ENCODE measurements at regions not wholly inside any gene's neighbourhood (a gene's known extent, or its start where the extent isn't known, plus 50 kb on each side); places are given as distances from the start of the nearest gene placed in this dataset.
"Not testable (repeated sequence)": the region's sequence is repeated elsewhere in the genome, so short reads cannot be mapped to it uniquely, and the experiment has no call there.

DNA sequence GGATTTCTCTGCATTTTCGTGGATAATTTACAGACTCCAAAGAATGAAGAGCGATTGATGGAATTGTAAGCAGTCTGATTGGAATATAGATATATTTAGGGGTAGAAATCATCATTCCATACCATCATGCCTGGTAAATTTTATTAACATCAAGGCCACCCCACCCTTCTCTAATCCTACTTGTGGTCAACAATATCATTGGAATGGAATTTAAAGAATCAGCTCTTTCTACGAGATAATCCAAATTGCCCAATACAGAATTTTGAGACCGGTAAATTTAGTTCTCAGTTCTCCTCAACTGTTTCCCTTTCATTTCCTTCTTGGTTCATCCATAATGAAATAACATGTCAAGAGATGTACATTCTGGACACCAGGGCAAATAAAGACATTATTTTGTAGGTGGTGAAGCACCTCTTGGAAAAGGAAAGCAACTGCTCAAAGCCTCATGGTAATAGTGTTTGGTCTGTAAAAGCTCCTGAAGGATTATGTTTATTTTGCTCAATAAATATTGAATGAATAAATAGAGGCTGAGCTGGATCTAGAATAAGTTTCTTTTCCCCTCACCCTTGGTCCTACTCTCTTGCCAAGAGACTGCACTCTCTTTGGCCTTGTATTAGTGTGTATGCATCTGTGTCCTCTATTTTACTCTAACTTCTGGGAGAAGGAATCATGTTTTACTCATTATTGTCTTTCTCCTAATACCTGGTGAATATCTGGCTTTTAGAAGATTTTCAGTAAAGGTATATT is 133.7 kb upstream of the BCL6 start:
- no peak for DNase-seq (ENCODE audit: low read depth, low spot score)
- in situ Hi-C loops (cut with HindIII; ENCODE audit: low pct_unique_long_range_greater_than_20kb, low sequenced_read_pairs): no loop called here

DNA sequence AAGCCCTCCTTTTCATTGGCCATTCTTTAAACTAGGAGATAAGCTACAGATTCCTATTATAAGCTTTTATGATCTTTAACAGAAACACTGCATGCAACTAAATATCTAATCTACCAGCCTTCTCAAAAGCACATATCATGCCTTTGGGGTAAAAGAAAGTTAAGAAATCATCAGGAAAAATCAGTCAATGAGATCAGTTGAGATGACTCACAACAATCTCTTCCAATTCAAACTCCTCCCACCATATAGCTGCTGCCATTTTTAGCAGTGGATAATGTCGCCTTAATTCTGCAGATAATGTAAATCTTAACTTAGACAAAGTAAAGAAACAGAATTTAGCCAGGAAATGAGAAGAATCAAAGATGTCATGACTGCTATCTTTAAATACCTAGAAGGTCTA is 135.2 kb upstream of the BCL6 start:
- in situ Hi-C loops (cut with HindIII; ENCODE audit: low pct_unique_long_range_greater_than_20kb, low sequenced_read_pairs): no loop called here

DNA sequence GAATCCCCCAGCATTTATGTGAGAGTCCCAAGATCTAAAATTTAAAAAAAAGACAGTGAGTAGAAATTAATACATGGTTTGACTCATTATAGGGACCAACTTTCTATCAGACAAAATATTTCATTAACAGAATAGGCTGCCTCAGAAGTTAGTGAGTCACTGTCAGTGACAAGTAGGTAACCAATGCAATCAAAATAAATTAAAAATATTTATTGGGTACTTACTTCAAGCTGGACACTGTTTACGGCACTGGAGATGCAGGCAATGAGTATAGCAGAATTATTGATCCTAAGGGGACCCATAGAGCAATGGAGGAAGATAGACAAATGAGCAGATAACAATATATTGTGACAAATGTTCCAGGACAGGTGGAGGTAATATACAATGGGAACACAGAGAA is 135.6 kb upstream of the BCL6 start:
- in situ Hi-C loops (cut with HindIII; ENCODE audit: low pct_unique_long_range_greater_than_20kb, low sequenced_read_pairs): no loop called here
- DNase-seq (ENCODE audit: low read depth, low spot score): no peak

More for the DNA sequence above, 135.2 kb upstream of the BCL6 start:
- DNase-seq (ENCODE audit: low read depth, low spot score): no peak

DNA sequence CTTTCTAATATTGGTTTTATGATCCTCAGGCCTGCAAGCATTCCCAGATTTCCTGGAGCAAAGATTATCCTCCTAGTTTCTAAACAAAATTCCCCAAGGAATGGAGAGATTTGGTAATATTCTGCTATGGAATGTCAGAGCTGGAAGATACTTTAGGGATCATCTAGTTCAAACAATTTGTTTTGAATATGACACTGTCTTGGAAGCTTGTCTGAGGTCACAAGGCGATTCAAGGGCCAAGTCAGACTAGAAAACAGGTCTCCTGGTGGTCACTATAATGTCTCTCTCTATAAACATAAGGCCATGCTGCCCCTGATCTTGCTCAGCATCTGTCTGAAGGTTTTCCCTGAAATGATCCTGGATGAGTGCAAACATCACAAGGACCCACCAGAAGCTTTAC is 143.4 kb upstream of the BCL6 start:
- in situ Hi-C loops (cut with HindIII; ENCODE audit: low pct_unique_long_range_greater_than_20kb, low sequenced_read_pairs): no loop called here
- DNase-seq (ENCODE audit: low read depth, low spot score): no peak

DNA sequence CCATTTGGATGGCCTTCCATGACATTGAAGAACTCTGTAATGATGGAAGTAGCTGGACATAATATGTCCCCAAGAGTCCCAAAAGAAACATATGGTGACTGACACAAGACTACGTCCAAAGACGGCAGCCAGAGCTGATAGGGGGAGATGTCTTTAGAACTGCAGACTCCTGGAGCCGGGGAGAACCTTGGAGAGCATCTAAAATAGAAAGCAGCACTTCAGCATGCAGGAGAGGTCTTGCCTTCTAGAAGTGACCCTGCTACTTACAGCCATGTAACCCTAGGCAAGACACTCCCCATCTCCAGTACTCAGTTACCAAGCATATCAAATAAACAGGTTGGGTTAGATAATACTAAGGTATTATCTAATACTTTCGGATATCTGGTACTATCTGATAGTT is 143.8 kb upstream of the BCL6 start:
- in situ Hi-C loops (cut with HindIII; ENCODE audit: low pct_unique_long_range_greater_than_20kb, low sequenced_read_pairs): no loop called here
- DNase-seq (ENCODE audit: low read depth, low spot score): no peak

DNA sequence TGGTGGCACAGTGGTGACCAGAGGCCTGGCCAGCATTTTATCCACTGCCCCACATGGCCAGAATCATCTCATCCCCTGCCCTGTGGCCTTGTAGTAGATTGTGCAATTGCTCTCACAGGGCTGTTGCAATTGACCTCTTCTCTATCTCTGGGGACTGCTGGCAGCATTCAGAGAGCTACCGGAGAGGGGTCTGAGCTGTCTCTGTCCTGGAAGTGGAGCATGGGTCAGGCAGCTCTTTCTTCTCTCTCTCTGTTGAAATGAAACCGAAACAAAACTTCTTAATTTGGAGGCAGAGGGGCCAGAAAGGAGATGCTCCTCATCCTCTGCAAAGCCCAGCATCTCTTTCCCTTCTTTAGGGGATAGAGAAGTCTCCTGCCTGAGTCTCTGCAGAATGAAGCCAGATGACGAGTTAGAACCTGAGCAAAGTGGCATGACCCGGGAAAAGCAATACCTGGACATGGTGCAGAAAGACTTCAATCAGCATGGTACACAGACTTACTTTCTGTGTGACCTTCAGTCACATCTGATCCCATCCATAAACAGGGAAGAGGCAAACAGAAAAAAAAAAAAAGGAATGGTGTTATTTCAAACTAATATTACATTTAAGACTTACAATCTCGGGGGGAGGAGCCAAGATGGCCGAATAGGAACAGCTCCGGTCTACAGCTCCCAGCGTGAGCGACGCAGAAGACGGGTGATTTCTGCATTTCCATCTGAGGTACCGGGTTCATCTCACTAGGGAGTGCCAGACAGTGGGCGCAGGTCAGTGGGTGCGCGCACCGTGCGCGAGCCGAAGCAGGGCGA is 144.5 kb upstream of the BCL6 start:
- in situ Hi-C loops (cut with HindIII; ENCODE audit: low pct_unique_long_range_greater_than_20kb, low sequenced_read_pairs): no loop called here
- no peak for DNase-seq (ENCODE audit: low read depth, low spot score)

DNA sequence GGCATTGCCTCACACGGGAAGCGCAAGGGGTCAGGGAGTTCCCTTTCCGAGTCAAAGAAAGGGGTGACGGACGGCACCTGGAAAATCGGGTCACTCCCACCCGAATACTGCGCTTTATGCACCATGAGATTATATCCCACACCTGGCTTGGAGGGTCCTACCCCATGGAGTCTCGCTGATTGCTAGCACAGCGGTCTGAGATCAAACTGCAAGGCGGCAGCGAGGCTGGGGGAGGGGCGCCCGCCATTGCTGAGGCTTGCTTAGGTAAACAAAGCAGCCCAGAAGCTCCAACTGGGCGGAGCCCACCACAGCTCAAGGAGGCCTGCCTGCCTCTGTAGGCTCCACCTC is 145.1 kb upstream of the BCL6 start:
- in situ Hi-C loops (cut with HindIII; ENCODE audit: low pct_unique_long_range_greater_than_20kb, low sequenced_read_pairs); DNase-seq (ENCODE audit: low read depth, low spot score): not testable (repeated sequence)

DNA sequence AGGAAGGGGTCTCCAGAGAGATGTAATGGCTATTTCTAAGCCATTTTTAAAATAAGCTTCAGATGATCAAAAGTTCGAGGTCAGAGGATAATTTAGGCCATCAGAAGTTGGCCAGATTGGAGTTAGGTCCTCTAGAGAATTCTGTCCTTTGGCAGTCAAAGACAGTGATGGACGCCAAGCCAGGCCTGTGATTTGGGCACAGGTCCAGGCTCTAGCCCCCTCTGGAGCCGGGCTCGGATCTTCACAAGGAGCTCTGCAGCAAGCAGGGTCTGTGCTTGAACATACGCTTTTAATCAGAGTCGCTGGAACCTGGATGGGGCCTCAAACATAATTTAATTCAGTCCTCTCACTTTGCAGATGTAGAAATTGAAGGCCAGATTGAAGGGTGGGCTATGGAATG is 151.4 kb upstream of the BCL6 start:
- no peak for DNase-seq (ENCODE audit: low read depth, low spot score)
- in situ Hi-C loops (cut with HindIII; ENCODE audit: low pct_unique_long_range_greater_than_20kb, low sequenced_read_pairs): no loop called here

DNA sequence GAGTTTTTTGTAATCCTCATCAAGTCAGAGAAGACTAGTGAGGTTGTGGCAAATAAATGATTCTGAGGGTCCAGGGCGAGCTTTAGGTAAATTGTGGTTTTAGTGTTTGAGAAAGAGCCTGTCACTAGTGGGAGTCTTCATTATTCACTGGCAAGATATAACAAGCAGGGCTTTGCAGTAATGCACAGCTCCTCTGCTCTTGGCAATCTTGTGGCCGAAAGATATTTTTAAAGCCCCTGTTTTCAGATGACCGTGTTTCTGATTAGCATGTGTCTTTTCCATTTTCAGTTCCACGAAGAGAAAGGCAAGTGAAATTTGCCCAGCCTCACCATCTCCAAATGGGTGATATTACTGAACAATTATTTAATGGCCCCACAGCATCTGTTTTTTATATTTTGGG is 154.0 kb upstream of the BCL6 start:
- in situ Hi-C loops (cut with HindIII; ENCODE audit: low pct_unique_long_range_greater_than_20kb, low sequenced_read_pairs): no loop called here
- DNase-seq (ENCODE audit: low read depth, low spot score): no peak

DNA sequence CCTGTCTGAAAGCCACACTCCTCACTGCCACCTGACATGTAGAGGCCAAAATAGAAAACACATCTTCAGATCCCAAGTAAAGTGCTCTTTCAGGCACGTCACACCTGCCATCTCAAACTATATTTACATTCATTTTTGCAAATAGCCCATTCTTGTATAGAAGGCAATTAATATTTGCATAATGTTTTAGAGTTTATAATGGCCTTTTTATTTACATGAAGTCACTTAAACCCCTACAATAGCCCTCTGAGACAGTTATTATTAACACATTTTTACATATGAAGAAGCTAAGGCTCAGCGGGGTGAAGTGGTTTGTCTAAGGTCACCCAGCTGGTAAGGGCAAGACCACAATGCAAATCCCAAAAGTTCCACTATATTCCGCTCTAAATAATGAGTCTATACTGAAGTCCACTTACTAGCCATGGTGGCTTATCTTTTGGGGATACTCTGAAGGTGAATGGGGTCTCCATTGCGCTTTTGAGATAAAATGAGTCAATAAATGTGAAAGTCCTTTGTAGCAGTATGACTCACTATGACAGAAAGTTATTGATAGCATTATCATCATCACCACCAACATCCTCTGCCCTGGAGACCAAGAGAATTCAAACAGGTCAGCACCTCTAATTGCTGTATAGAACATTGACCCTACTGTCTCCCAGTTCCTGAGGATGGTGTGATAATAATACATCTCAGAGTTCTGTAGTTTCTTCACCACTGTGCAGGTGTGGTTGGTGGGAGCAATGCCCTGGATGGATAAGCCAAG is 155.9 kb upstream of the BCL6 start:
- in situ Hi-C loops (cut with HindIII; ENCODE audit: low pct_unique_long_range_greater_than_20kb, low sequenced_read_pairs): no loop called here
- no peak for DNase-seq (ENCODE audit: low read depth, low spot score)

DNA sequence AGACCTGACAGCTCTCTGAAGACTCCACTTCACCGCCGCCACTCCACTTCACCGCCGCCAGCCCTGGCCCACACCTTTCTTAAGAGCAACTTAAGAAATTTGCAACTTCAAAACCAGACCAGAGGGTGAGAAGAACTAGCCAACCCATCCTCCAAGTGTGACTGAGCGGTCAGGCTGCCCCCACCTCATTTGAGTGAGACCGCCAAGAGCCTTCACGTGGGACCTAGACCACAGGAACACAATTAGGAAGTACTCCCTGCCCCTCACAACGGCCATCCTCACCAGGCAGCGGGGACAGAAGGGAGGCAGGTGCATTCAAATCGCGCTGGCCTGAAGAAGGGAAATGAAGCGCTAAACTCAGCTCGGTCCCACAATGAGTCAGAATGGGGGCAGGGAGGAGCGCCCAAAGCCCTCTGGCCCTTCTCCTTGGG is 156.8 kb upstream of the BCL6 start:
- DNase-seq (ENCODE audit: low read depth, low spot score): no peak
- in situ Hi-C loops (cut with HindIII; ENCODE audit: low pct_unique_long_range_greater_than_20kb, low sequenced_read_pairs): no loop called here

DNA sequence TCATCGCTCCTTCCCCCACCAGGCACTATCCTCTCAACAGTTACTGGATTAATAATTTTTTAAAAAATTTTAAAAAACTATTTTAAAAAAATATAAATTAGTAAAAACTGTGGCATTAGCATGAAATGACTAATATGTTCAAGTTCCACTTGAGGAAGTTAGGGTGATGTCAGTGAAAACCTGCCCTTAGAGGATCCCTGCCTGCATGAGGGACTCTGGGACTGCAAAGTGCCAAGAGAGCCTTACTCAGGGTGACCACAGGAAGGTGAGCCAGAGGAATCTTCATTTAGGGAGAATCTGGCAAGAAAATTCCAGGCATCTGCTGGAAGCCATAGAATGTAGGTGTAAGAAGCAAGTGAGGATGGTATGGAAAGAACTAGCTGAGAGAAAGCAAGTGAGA is 157.7 kb upstream of the BCL6 start:
- in situ Hi-C loops (cut with HindIII; ENCODE audit: low pct_unique_long_range_greater_than_20kb, low sequenced_read_pairs): no loop called here
- DNase-seq (ENCODE audit: low read depth, low spot score): no peak

DNA sequence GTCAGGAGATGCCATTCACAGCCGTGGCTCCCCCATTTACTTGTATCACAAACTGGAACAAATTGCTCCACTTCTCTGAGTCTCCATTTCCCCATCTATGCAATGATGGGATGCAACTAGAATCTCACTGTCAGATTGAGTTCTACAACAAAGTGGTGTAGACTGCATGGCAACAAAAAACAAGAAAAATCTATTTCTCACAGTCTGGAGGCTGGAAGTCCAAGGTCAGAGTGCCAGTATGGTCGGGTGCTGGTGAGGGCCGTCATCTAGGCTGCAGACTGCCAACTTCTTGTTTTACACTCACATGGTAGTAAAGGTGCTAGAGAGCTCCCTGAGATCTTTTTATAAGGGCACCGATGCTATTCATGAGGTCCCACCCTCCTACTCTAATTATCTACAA is 158.4 kb upstream of the BCL6 start:
- DNase-seq (ENCODE audit: low read depth, low spot score): no peak
- in situ Hi-C loops (cut with HindIII; ENCODE audit: low pct_unique_long_range_greater_than_20kb, low sequenced_read_pairs): no loop called here

DNA sequence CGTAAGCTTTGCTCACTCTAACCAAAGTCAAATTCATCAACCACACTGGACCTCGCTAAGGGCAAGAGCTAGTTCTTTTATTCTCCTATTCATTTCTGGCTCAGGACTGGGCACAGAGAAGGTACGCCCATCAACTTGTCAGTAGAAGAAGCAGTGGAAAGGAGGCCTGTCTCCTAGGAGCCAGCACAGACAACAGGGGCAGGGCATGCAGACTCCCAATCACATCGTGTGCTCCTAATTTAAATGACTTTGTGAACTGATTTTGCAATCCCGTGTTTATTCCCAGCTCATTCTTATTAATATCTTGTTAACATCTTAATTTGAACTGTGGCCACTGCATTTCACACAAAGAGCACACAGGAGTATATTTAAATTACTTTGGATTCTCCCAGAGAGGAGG is 161.1 kb upstream of the BCL6 start:
- no peak for DNase-seq (ENCODE audit: low read depth, low spot score)
- in situ Hi-C loops (cut with HindIII; ENCODE audit: low pct_unique_long_range_greater_than_20kb, low sequenced_read_pairs): no loop called here

DNA sequence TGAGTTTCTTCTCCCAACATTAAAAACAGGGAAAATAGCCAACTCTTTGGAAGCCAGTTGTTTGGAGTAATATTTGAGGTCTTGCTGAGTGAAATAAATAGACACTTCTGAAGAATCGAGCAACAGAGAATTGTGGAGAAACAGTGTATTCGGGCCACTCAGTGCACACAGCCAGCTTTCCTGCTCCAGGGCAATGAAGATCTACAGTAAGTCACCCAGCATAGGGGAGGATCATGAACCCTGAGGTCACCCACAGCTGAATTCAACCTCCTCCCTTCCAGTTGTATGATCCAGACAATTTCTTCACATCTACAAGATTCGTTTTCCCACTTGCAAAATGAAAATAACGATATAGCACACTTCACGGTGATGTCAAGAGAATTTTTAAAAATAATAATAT is 161.7 kb upstream of the BCL6 start:
- no peak for DNase-seq (ENCODE audit: low read depth, low spot score)
- in situ Hi-C loops (cut with HindIII; ENCODE audit: low pct_unique_long_range_greater_than_20kb, low sequenced_read_pairs): no loop called here

DNA sequence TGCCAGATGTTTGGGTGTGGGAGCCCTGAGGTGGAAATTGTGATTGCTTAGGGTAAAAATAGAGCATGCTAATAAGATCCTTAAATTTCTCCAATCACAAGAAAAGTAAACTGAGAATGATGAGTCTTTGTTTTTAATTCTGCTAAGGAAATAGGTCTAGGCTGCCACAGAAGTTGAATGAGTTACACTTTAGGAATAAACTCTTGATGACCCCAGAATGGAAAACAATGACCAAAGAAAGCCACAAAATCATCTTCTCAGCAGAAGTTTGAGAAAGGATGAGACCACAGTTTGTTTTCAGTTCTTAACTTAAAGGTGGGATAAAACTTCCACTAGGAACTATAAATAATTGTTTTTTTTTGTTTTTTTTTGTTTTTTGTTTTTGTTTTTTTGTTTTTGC is 164.6 kb upstream of the BCL6 start:
- DNase-seq (ENCODE audit: low read depth, low spot score): no peak
- in situ Hi-C loops (cut with HindIII; ENCODE audit: low pct_unique_long_range_greater_than_20kb, low sequenced_read_pairs): no loop called here

DNA sequence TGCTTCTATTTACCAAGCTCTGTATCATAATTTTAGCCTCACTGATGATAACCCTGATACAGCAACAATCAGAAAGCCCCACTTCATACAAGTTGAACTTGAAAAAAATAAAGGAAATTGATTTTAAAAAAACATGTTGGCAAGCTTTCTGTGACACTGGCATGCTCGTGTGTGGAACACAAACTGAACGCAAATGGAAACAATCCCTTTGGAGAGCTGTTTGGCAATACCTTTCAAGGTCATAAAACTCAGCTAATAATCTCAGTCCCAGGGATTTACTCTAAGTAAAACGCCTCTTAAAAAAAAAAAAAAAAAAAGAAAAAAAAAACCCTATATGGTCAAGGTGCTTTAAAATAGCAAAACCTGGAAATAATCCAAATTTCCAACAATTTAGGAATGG is 166.7 kb upstream of the BCL6 start:
- in situ Hi-C loops (cut with HindIII; ENCODE audit: low pct_unique_long_range_greater_than_20kb, low sequenced_read_pairs): no loop called here
- DNase-seq (ENCODE audit: low read depth, low spot score): no peak

DNA sequence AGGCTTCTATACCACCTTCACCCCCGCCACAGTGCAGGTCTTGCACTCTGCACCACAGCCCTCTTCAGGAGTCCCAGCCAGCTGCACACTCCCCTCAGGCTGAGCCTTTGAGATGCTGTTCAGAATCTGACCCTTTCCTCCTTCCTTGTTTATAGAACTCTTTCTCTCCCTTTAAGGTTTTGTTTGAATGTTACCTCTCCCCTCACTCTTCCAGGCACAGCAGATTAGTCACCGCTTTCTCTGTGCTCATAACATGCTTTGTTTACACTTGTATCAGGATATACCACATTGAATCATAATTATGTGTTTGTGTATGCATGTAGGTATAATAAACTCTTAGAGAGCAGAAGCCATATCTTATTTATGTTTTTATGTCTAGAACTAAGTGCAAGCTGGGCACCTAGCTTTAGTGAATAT is 168.4 kb upstream of the BCL6 start:
- DNase-seq (ENCODE audit: low read depth, low spot score): no peak
- in situ Hi-C loops (cut with HindIII; ENCODE audit: low pct_unique_long_range_greater_than_20kb, low sequenced_read_pairs): no loop called here

DNA sequence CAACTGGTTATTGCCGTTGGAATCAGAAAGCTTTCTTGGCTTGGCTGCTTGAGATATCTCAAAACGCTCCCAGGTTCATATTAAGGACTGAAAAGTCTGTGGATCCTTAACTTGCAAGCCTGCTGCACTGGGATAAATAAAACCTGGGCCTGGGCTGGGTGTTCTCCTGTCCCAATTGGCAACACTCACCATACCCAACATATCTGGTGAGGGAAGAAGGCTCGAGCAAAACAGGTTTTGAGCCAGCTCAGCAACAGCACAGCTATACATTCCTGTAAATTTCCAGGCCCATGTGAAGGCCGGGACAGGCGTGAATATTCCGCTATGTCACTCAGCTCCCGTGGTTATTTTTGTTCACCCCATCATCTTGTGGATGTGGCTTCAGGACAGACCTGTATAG is 169.0 kb upstream of the BCL6 start:
- in situ Hi-C loops (cut with HindIII; ENCODE audit: low pct_unique_long_range_greater_than_20kb, low sequenced_read_pairs): no loop called here
- no peak for DNase-seq (ENCODE audit: low read depth, low spot score)

All from SK-MEL-5 (cell line).